GM21723 (cell line): ENCODE measurements at regions not wholly inside any gene's neighbourhood (a gene's known extent, or its start where the extent isn't known, plus 50 kb on each side); places are given as distances from the start of the nearest gene placed in this dataset.

Experiments
- ATAC-seq: cut with Tn5 transposase; IDR thresholded peaks from one replicate; pipeline ENCODE4 v1.9.1; 2021; ENCODE audit warnings: mild to moderate bottlenecking, moderate library complexity; ENCODE audit not compliant: unreplicated experiment

DNA sequence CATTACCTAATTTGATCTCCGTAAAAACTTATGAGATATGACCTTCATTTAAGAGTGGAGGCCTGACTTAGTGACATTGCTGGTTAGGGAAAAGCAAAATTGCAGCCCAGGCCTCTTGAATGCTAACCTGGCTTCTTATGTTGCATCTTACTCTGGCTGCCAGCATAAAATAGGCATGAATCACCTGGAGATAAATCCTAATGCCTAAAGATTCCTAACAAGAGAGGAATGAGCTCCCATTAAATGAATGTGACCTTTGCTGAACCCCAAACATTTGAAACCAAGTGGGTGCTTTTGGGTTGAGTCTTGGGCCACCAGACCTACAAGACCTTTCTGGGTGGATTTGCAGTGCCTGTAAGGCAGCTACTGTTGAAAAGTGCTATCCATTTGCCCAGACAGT lies 1145.6 kb upstream of the TENM4 start:
- ATAC-seq = no peak

DNA sequence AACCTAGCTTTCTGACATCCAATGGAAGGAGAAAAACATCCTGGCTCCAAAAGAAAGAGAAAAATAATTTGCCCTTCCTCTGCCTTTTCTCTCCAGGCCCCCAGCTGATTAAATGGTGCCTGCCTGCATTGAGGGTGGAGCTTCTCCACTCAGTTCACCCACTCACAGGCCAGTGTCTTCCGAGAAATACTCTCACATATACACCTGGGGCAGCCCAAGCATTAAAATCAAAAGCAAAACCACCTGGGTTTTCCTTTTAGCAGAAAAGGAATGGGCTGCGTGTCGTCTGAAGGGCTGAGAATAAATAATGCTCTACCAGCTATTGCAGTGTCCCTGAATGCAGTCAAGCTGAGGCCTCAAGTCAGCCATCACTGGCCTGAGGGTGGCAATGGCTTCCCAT lies 1143.8 kb upstream of the TENM4 start:
- no peak for ATAC-seq

- no peak for ATAC-seq
Observed at GRCh38 chr11:80569832-80570231, 1129.0 kb upstream of the TENM4 start.

GRCh38 chr11:80565231-80565630 lies 1124.4 kb upstream of the TENM4 start:
- no peak for ATAC-seq

GRCh38 chr11:80562523-80563125 lies 1121.8 kb upstream of the TENM4 start:
- no peak for ATAC-seq

DNA sequence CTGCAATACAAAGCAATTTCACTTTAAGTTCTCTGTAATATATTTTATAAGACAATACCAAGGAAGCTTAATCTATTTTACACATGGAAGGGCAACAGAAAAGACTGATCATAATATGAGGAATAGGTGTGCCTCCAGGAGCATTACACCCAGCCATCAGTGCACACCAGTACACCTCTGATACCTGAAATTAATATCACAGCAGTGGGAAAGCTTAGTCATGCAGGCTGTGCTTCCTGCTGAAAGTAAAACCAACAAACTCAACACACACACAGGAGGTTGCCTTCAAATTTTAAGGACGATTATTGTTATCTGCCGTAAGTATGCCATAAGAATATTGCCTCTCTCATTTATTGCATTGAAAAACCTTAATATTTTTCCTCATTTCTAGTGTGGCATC lies 1119.1 kb upstream of the TENM4 start:
- ATAC-seq = no peak

DNA sequence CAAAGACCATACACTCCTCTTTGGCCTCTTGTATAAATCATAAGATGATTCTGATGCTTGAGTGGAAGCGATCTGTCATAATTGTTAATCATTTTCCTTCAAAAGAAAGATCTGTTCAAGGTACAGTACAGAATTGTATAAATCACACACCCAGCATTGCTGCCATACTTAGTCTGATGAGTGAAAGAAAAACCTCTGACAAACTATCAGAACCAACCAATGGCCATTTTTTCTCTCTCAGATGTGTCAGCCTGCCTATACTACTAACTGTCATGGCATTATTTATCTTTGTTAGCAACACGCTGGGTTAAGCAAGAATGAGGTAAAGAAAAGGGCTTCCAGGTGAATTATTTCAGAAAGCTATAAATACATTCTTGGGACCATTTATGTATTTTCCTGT lies 1112.7 kb upstream of the TENM4 start:
- no peak for ATAC-seq

- no peak for ATAC-seq
Observed at GRCh38 chr11:80542704-80543103, 1101.9 kb upstream of the TENM4 start.

- no peak for ATAC-seq
Observed at GRCh38 chr11:80538040-80538439, 1097.2 kb upstream of the TENM4 start.

DNA sequence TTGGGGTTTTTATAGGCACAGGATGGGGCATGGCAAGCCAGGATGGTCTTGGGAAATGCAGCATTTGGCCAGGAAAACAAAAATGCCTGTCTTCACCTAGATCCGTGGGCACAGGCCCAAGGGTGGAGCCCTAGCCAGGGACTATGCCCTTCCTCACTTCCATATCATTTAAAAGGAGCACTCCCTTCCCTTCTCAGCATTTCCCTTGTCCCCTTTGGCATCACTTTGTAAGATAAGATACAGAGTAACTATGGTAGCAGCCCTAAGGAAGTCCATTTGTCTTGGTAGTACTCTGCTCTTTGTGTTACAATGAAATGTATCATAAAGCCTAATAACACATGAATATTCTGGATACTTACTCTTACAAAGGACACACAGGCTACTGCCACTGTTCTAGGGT lies 1092.6 kb upstream of the TENM4 start:
- ATAC-seq = no peak

DNA sequence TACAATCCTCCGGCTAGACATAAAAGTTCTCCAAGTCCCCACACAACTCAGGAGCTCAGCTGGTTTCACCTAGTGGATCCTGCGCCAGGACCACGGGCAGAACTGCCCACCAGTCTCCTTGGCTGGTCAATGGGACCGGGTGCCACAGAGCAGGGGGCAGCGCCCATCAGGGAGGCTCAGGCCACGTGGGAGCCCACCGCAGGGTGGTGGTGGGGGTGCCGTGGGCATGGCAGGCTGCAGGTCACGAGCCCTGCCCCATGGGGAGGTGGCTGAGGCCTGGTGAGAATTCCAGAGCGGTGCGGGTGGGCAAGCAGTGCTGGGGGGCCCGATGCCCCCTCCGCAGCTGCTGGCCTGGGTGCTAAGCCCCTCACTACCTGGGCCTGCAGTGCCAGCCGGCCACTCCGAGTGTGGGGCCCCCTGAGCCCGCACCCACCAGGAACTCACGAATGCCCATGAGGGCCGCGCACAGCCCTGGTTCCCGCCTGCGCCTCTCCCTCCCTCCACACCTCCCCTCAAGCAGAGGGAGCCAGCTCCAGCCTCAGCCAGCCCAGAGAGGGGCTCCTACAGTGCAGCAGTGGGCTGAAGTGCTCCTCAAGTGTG lies 1091.9 kb upstream of the TENM4 start:
- ATAC-seq = no peak

GRCh38 chr11:80529726-80530125 lies 1088.9 kb upstream of the TENM4 start:
- ATAC-seq = no peak

GRCh38 chr11:80525663-80526405 lies 1085.0 kb upstream of the TENM4 start:
- no peak for ATAC-seq

- ATAC-seq = no peak
Observed at GRCh38 chr11:80524349-80524748, 1083.5 kb upstream of the TENM4 start.

DNA sequence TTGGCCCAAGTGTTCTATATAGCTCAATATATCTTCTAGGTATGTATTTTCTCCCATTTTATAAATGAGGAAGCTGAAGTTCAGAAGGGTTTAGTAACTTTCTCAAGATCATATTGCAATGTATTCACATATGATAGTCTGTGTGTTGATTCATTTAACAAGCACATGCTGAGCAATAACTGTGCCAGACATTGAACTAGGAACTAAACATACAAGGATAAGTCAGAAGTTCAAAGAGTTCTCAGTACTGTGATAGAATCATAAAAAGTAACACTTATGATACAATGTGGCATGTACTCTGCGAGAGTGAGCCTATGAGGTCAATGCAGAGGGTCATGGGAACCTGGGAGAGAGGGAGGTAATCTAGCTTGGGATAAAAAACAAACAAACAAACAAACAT lies 1082.2 kb upstream of the TENM4 start:
- ATAC-seq = no peak

DNA sequence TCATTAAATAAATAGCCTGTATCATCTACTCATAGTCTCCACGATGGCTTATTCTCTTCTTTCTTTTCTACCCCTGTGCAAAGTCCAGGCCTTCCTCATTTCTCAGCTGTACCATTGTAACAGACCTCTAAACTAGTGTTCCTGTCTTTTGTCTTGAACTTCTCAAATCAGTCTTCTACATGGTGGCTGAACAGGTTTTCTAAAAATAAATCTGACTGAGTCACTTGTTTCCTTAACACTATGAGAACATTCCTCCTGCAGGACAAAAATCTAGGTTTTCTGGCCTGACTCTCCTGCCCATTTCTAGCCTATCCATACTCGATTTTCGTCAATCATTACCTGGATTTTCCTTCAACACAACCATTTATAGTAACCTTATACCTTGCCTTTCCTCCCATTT lies 1080.8 kb upstream of the TENM4 start:
- no peak for ATAC-seq

- ATAC-seq = no peak
Observed at GRCh38 chr11:80520507-80520887, 1079.7 kb upstream of the TENM4 start.

DNA sequence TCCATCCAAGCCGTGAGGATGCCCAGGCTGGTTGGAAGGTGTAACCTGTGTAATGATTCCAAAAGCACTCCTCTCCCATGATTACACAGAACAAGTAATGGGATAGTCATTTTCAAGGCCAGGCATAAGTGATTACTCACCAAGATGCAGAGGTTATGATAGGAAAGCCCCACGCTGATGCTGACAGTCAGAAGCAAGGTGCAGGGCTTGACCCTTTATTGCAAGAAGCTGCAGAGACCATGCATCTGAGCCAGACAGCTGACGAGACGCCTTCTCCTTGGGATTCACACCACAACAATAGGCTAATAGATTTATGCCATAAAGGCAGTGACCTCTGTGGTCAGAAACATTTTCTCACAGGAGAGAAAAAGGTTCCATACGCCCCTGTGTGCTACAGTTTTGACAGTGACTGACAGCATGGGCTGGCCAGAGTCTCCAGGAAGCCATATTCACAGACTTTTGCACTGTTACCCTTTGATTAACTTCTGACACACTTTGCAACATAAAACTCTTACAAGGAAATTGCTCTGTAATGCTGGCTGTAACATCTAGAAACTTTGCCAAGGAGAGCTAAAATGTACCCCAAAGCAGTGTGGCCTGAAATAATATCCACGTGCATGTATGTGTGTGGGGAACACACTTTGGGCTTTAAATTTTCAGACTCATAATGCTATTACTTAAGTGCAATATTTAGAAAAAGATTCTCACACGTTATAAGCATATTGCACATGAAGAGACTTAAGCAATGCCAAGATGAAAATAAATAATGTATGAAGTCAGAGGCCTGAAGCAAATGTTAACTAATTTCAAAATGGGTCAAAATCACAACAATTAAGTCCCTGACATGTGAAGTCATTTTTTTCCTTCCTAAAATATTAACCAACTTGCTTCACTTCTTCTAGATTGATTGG lies 1079.0 kb upstream of the TENM4 start:
- ATAC-seq = no peak

- ATAC-seq = no peak
Observed at GRCh38 chr11:80517701-80518100, 1076.9 kb upstream of the TENM4 start.

- ATAC-seq = no peak
Observed at GRCh38 chr11:80515097-80515496, 1074.3 kb upstream of the TENM4 start.

- no peak for ATAC-seq
Observed at GRCh38 chr11:80512491-80512890, 1071.7 kb upstream of the TENM4 start.
